Neural cell (in vitro differentiated cells): ENCODE measurements at regions not wholly inside any gene's neighbourhood (a gene's known extent, or its start where the extent isn't known, plus 50 kb on each side); places are given as distances from the start of the nearest gene placed in this dataset.

ENCODE experiments used
- CTCF ChIP-seq: fragments of 450-650 bp; IDR thresholded peaks from 2 replicates; pipeline ENCODE4 v1.5.1; 2014; ENCODE audit warnings: antibody characterized with exemption, mild to moderate bottlenecking, moderate library complexity; ENCODE audit not compliant: poor library complexity, severe bottlenecking
- POLR2AphosphoS5 ChIP-seq: IDR thresholded peaks from 2 replicates; pipeline ENCODE4 v1.6.1; 2012

- no peak for TF ChIP-seq POLR2AphosphoS5
- TF ChIP-seq CTCF: no peak
Measured at GRCh38 chr17:77269696-77270681, 129.2 kb downstream of the SEC14L1 start.
